Calu3 (cell line): ENCODE measurements at regions not wholly inside any gene's neighbourhood (a gene's known extent, or its start where the extent isn't known, plus 50 kb on each side); places are given as distances from the start of the nearest gene placed in this dataset.

ENCODE experiments used
- BruUV-seq: library from RNA; stranded (reverse); fragments of 400-500 nt; replicated peaks from 2 replicates; lab custom pipeline; 2021; lab: Mats Ljungman, UMichigan
- CTCF ChIA-PET: fragments of 300-600 bp; sonication (Branson Sonifier 250); formaldehyde crosslinking; loops from one replicate; lab custom pipeline; 2022; ENCODE audit warnings: antibody characterized with exemption; lab: Charles Lee
- DNase-seq: peaks from one replicate; pipeline ENCODE4 v3.0.0; 2022
- H3K27ac Mint-ChIP-seq: one replicate; pipeline ENCODE4 v1.8.0; 2022; ENCODE audit warnings: mixed read lengths; ENCODE audit not compliant: unreplicated experiment
- H3K27me3 Mint-ChIP-seq: one replicate; pipeline ENCODE4 v1.8.0; 2022; ENCODE audit warnings: mixed read lengths; ENCODE audit not compliant: unreplicated experiment
- H3K36me3 Mint-ChIP-seq: one replicate; pipeline ENCODE4 v1.8.0; 2022; ENCODE audit warnings: mild to moderate bottlenecking, moderate library complexity, mixed read lengths; ENCODE audit not compliant: insufficient read depth, unreplicated experiment
- H3K4me1 Mint-ChIP-seq: one replicate; pipeline ENCODE4 v1.8.0; 2022; ENCODE audit warnings: mild to moderate bottlenecking, low read depth, mixed read lengths; ENCODE audit not compliant: unreplicated experiment
- H3K4me3 Mint-ChIP-seq: one replicate; pipeline ENCODE4 v1.8.0; 2022; ENCODE audit warnings: mild to moderate bottlenecking, low read depth, moderate library complexity, mixed read lengths; ENCODE audit not compliant: unreplicated experiment
- H3K9me3 Mint-ChIP-seq: one replicate; pipeline ENCODE4 v1.8.0; 2022; ENCODE audit warnings: low read depth, mixed read lengths; ENCODE audit not compliant: unreplicated experiment
- CTCF ChIP-seq: fragments of 200-600 bp; IDR thresholded peaks from one replicate; pipeline ENCODE4 v1.8.0; 2022; ENCODE audit warnings: antibody characterized with exemption; ENCODE audit not compliant: unreplicated experiment
- intact Hi-C: fragments of 100-400 bp; cut with micrococcal nuclease; formaldehyde crosslinking; loops from one replicate; pipeline ENCODE4 v1.10.0; 2022; ENCODE audit not compliant: unreplicated experiment

GRCh38 chr2:172345956-172346555 lies 81.3 kb upstream of the ITGA6 start:
- Mint-ChIP-seq H3K4me3 (no peak overlapping the region), H3K27me3 (no peaks in the 10 kb centered on the region), H3K9me3 (no peaks in the 10 kb centered on the region), H3K36me3 (no peaks in the 10 kb centered on the region), H3K4me1 (peaks cover 24% of the 10 kb centered on the region), H3K27ac (no peak overlapping the region)
- intact Hi-C loops, result no loop called here
- no TSS peak for BruUV-seq
- DNase-seq, result no peak
- CTCF ChIA-PET, result no interaction called here
- no peak for TF ChIP-seq CTCF

- CTCF ChIA-PET, result interaction anchor here (0.7 kb wide), 1 partner anchor 10 kb away, joined by 3 read pairs; no protein-coding TSS in a partner anchor
- no peak overlapping the region for H3K4me3 Mint-ChIP-seq
Measured at GRCh38 chr2:172348555-172349288, 78.7 kb upstream of the ITGA6 start.

GRCh38 chr2:172350839-172351479 lies 76.4 kb upstream of the ITGA6 start:
- no peak for DNase-seq
- H3K4me3 Mint-ChIP-seq, result no peak overlapping the region
- H3K27me3 Mint-ChIP-seq, result no peaks in the 10 kb centered on the region
- H3K27ac Mint-ChIP-seq, result no peak overlapping the region
- BruUV-seq, result no TSS peak
- H3K9me3 Mint-ChIP-seq, result no peaks in the 10 kb centered on the region
- peaks cover 5% of the 10 kb centered on the region for H3K4me1 Mint-ChIP-seq
- CTCF ChIA-PET, result no interaction called here
- intact Hi-C loops, result no loop called here
- H3K36me3 Mint-ChIP-seq, result no peaks in the 10 kb centered on the region
- no peak for TF ChIP-seq CTCF

More at GRCh38 chr2:172348555-172349288, 78.7 kb upstream of the ITGA6 start:
- no peak for TF ChIP-seq CTCF
- H3K9me3 Mint-ChIP-seq, result no peaks in the 10 kb centered on the region
- intact Hi-C loops, result no loop called here
- BruUV-seq, result no TSS peak
- H3K36me3 Mint-ChIP-seq, result no peaks in the 10 kb centered on the region
- DNase-seq, result no peak
- H3K27ac Mint-ChIP-seq, result no peak overlapping the region
- no peaks in the 10 kb centered on the region for H3K27me3 Mint-ChIP-seq
- H3K4me1 Mint-ChIP-seq, result peaks cover 10% of the 10 kb centered on the region

- no peak for DNase-seq
- no peak overlapping the region for H3K4me3 Mint-ChIP-seq
- no peaks in the 10 kb centered on the region for H3K36me3 Mint-ChIP-seq
- no peak overlapping the region for H3K27ac Mint-ChIP-seq
- TF ChIP-seq CTCF, result no peak
- CTCF ChIA-PET, result no interaction called here
- H3K4me1 Mint-ChIP-seq, result no peaks in the 10 kb centered on the region
- no peaks in the 10 kb centered on the region for H3K9me3 Mint-ChIP-seq
- no peaks in the 10 kb centered on the region for H3K27me3 Mint-ChIP-seq
- no TSS peak for BruUV-seq
- intact Hi-C loops, result no loop called here
Measured at GRCh38 chr2:172351586-172351985, 75.8 kb upstream of the ITGA6 start.
